Smooth muscle cell (in vitro differentiated cells): ENCODE measurements at regions not wholly inside any gene's neighbourhood (a gene's known extent, or its start where the extent isn't known, plus 50 kb on each side); places are given as distances from the start of the nearest gene placed in this dataset.
"Not testable (repeated sequence)": the region's sequence is repeated elsewhere in the genome, so short reads cannot be mapped to it uniquely, and the experiment has no call there.

ENCODE experiments used
- DNase-seq: peaks from one replicate; lab custom pipeline; 2025; ENCODE audit not compliant: unreplicated experiment; lab: John Stamatoyannopoulos, UW
- H2AFZ ChIP-seq: fragments of 200-600 bp; sonication (generic); 2 replicates; pipeline ENCODE4 v1.6.0; 2016; ENCODE audit warnings: antibody characterized with exemption, low read depth, mild to moderate bottlenecking
- H3F3A ChIP-seq: fragments of 200-600 bp; sonication (generic); 2 replicates; pipeline ENCODE4 v1.6.0; 2017; ENCODE audit warnings: antibody characterized with exemption, low read depth
- H3K27ac ChIP-seq: fragments of 200-600 bp; sonication (generic); 2 replicates; pipeline ENCODE4 v1.5.1; 2016; ENCODE audit warnings: low read depth, mild to moderate bottlenecking
- H3K27me3 ChIP-seq: fragments of 200-600 bp; sonication (generic); 2 replicates; pipeline ENCODE4 v1.6.1; 2016; ENCODE audit warnings: low read depth, mild to moderate bottlenecking
- H3K36me3 ChIP-seq: fragments of 200-600 bp; sonication (generic); 2 replicates; pipeline ENCODE4 v1.5.1; 2016; ENCODE audit warnings: low read depth
- H3K4me1 ChIP-seq: fragments of 200-600 bp; sonication (generic); 2 replicates; pipeline ENCODE4 v1.5.1; 2016; ENCODE audit warnings: low read depth
- H3K4me2 ChIP-seq: fragments of 200-600 bp; sonication (generic); 2 replicates; pipeline ENCODE4 v1.6.0; 2016; ENCODE audit warnings: mild to moderate bottlenecking
- H3K4me3 ChIP-seq: fragments of 200-600 bp; sonication (generic); 2 replicates; pipeline ENCODE4 v1.5.1; 2016; ENCODE audit warnings: mild to moderate bottlenecking
- H3K79me2 ChIP-seq: fragments of 200-600 bp; sonication (generic); 2 replicates; pipeline ENCODE4 v1.6.0; 2016; ENCODE audit warnings: low read depth, mild to moderate bottlenecking
- H3K9ac ChIP-seq: fragments of 200-600 bp; sonication (generic); 2 replicates; pipeline ENCODE4 v1.6.0; 2016; ENCODE audit warnings: low read depth
- H3K9me3 ChIP-seq: fragments of 200-600 bp; sonication (generic); replicated peaks from 2 replicates; pipeline ENCODE4 v1.5.1; 2016; ENCODE audit warnings: low read depth
- H4K20me1 ChIP-seq: fragments of 200-600 bp; sonication (generic); 2 replicates; pipeline ENCODE4 v1.6.0; 2016; ENCODE audit warnings: low read depth
- CTCF ChIP-seq: fragments of 200-600 bp; sonication (generic); IDR thresholded peaks from 2 replicates; pipeline ENCODE4 v1.5.1; 2017; ENCODE audit warnings: borderline replicate concordance, mild to moderate bottlenecking, antibody characterized with exemption; ENCODE audit not compliant: insufficient read depth, poor library complexity, severe bottlenecking
- WGBS: methylation state at CpG from one replicate; pipeline ENCODE4 v1.1.7; 2016; ENCODE audit warnings: low lambda C conversion rate; 5-methylcytosine and 5-hydroxymethylcytosine counted together

- H3K9me3 ChIP-seq: no peaks in the 10 kb centered on the region
- no peaks in the 10 kb centered on the region for H3K27me3 ChIP-seq
- no peak for TF ChIP-seq CTCF
- no peaks in the 10 kb centered on the region for H3K79me2 ChIP-seq
- DNase-seq: no peak
- H3K27ac ChIP-seq: no peak overlapping the region
- no peak overlapping the region for H3K4me3 ChIP-seq
- no peaks in the 10 kb centered on the region for H3K36me3 ChIP-seq
- H2AFZ ChIP-seq: no peak overlapping the region
- H3F3A ChIP-seq: no peaks in the 10 kb centered on the region
- no peak overlapping the region for H3K4me2 ChIP-seq
- no peak overlapping the region for H3K9ac ChIP-seq
- no peaks in the 10 kb centered on the region for H4K20me1 ChIP-seq
- H3K4me1 ChIP-seq: no peaks in the 10 kb centered on the region
Measured at GRCh38 chr5:121100931-121101330, 636.8 kb downstream of the PRR16 start.

GRCh38 chr5:121105921-121106320 is 641.8 kb downstream of the PRR16 start:
- DNase-seq: no peak
- no peaks in the 10 kb centered on the region for H3K4me1 ChIP-seq
- H3K4me3 ChIP-seq: no peak overlapping the region
- no peak overlapping the region for H3K27ac ChIP-seq
- no peaks in the 10 kb centered on the region for H4K20me1 ChIP-seq
- no peaks in the 10 kb centered on the region for H3K79me2 ChIP-seq
- H3K4me2 ChIP-seq: no peak overlapping the region
- no peak overlapping the region for H3K9ac ChIP-seq
- H3F3A ChIP-seq: no peaks in the 10 kb centered on the region
- H3K36me3 ChIP-seq: no peaks in the 10 kb centered on the region
- H3K9me3 ChIP-seq: no peaks in the 10 kb centered on the region
- TF ChIP-seq CTCF: no peak
- no peaks in the 10 kb centered on the region for H3K27me3 ChIP-seq
- no peak overlapping the region for H2AFZ ChIP-seq
- 94% methylated on average over 2 of the region's 2 CpGs for WGBS

GRCh38 chr5:121106721-121107690 is 642.9 kb downstream of the PRR16 start:
- not testable (repeated sequence) for H3K79me2 ChIP-seq, H3K27me3 ChIP-seq, H3K4me2 ChIP-seq, H3K4me1 ChIP-seq, H3K27ac ChIP-seq, H2AFZ ChIP-seq, H3F3A ChIP-seq, H3K4me3 ChIP-seq, H4K20me1 ChIP-seq, H3K9ac ChIP-seq, DNase-seq, H3K9me3 ChIP-seq, H3K36me3 ChIP-seq
- 94% methylated on average over 25 of the region's 33 CpGs for WGBS

GRCh38 chr5:121108725-121109124 is 644.6 kb downstream of the PRR16 start:
- H4K20me1 ChIP-seq: no peaks in the 10 kb centered on the region
- H2AFZ ChIP-seq: no peak overlapping the region
- H3K27me3 ChIP-seq: no peaks in the 10 kb centered on the region
- no peak for TF ChIP-seq CTCF
- no peaks in the 10 kb centered on the region for H3K9me3 ChIP-seq
- H3K79me2 ChIP-seq: no peaks in the 10 kb centered on the region
- H3K4me1 ChIP-seq: no peaks in the 10 kb centered on the region
- no peak overlapping the region for H3K4me2 ChIP-seq
- no peak overlapping the region for H3K27ac ChIP-seq
- H3K4me3 ChIP-seq: no peak overlapping the region
- no peak overlapping the region for H3K9ac ChIP-seq
- no peaks in the 10 kb centered on the region for H3K36me3 ChIP-seq
- H3F3A ChIP-seq: no peaks in the 10 kb centered on the region
- 73% methylated on average over 10 of the region's 10 CpGs for WGBS
- DNase-seq: no peak
